ENCODE measurements at regions not wholly inside any gene's neighbourhood (a gene's known extent, or its start where the extent isn't known, plus 50 kb on each side); places are given as distances from the start of the nearest gene placed in this dataset.

GRCh38 chr3:107268469-107268868 is 108.8 kb upstream of the CCDC54 start:
- no peak overlapping the region for H2AFZ ChIP-seq (ENCODE audit: low read length)
- H3K4me2 ChIP-seq (ENCODE audit: low read depth, low read length, poor library complexity, severe bottlenecking), result no peak overlapping the region
- no peaks in the 10 kb centered on the region for H3F3A ChIP-seq (ENCODE audit: low read depth)
- H4K20me1 ChIP-seq (ENCODE audit: insufficient read depth, low read length, poor library complexity, severe bottlenecking), result no peaks in the 10 kb centered on the region
- H3K4me1 ChIP-seq (ENCODE audit: insufficient read depth, low read length, poor library complexity, severe bottlenecking), result peaks cover 5% of the 10 kb centered on the region
- H3K9me2 ChIP-seq (replicated peaks; ENCODE audit: low read depth, low read length), result no peaks in the 10 kb centered on the region
- H3K36me3 ChIP-seq (ENCODE audit: insufficient read depth, low read length), result no peaks in the 10 kb centered on the region
- no peak for TF ChIP-seq EZH2phosphoT487 (IDR thresholded peaks at IDR 0.05; ENCODE audit: borderline replicate concordance)
- no peak for TF ChIP-seq CTCF (conservative IDR thresholded peaks at IDR 0.05; ENCODE audit: low read length)
- H3K9ac ChIP-seq (ENCODE audit: low read depth, low read length, poor library complexity, severe bottlenecking), result no peak overlapping the region
- no peak overlapping the region for H3K4me3 ChIP-seq (ENCODE audit: low read length, poor library complexity, severe bottlenecking)
- H3K79me2 ChIP-seq (ENCODE audit: insufficient read depth, low read length), result no peaks in the 10 kb centered on the region
- no peaks in the 10 kb centered on the region for H3K9me3 ChIP-seq (ENCODE audit: insufficient read depth, low read depth, low read length)
- H3K27me3 ChIP-seq (ENCODE audit: insufficient read depth, low read length, poor library complexity, severe bottlenecking), result no peaks in the 10 kb centered on the region

DNA sequence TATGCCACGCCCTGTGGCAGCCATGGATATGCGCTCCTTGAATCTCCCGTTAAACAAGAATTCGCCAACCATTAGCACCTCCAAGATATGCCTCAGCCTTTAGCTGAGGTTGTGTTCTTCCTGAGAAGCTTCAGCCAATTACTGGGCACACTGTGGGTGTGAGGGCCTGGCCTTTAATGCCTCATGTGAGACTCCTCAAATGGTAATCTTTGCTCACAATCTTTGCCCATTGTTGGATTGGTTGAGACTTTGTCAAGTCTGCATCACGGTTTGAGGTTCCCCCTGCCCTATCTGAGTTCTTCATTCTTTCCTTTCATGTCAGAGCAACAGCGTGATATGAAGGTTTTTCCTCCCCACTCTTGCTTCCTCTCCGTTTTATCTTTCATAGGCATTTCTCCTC is 108.1 kb upstream of the CCDC54 start:
- H3K9me2 ChIP-seq (replicated peaks; ENCODE audit: low read depth, low read length), result no peaks in the 10 kb centered on the region
- no peak overlapping the region for H3K4me2 ChIP-seq (ENCODE audit: low read depth, low read length, poor library complexity, severe bottlenecking)
- H4K20me1 ChIP-seq (ENCODE audit: insufficient read depth, low read length, poor library complexity, severe bottlenecking), result no peaks in the 10 kb centered on the region
- no peak overlapping the region for H3K4me3 ChIP-seq (ENCODE audit: low read length, poor library complexity, severe bottlenecking)
- no peak overlapping the region for H2AFZ ChIP-seq (ENCODE audit: low read length)
- no peaks in the 10 kb centered on the region for H3F3A ChIP-seq (ENCODE audit: low read depth)
- H3K79me2 ChIP-seq (ENCODE audit: insufficient read depth, low read length), result no peaks in the 10 kb centered on the region
- H3K9ac ChIP-seq (ENCODE audit: low read depth, low read length, poor library complexity, severe bottlenecking), result no peak overlapping the region
- peaks cover 5% of the 10 kb centered on the region for H3K4me1 ChIP-seq (ENCODE audit: insufficient read depth, low read length, poor library complexity, severe bottlenecking)
- TF ChIP-seq CTCF (conservative IDR thresholded peaks at IDR 0.05; ENCODE audit: low read length), result no peak
- no peak for TF ChIP-seq EZH2phosphoT487 (IDR thresholded peaks at IDR 0.05; ENCODE audit: borderline replicate concordance)
- H3K9me3 ChIP-seq (ENCODE audit: insufficient read depth, low read depth, low read length), result no peaks in the 10 kb centered on the region
- H3K27me3 ChIP-seq (ENCODE audit: insufficient read depth, low read length, poor library complexity, severe bottlenecking), result no peaks in the 10 kb centered on the region
- H3K36me3 ChIP-seq (ENCODE audit: insufficient read depth, low read length), result no peaks in the 10 kb centered on the region

GRCh38 chr3:107271787-107272387 is 105.4 kb upstream of the CCDC54 start:
- H3K9ac ChIP-seq (ENCODE audit: low read depth, low read length, poor library complexity, severe bottlenecking), result no peak overlapping the region

More at GRCh38 chr3:107271787-107272387, 105.4 kb upstream of the CCDC54 start:
- Histone ChIP-seq H3K9me3 (ENCODE audit: insufficient read depth, low read depth, low read length) (no peaks in the 10 kb centered on the region), H3K4me1 (ENCODE audit: insufficient read depth, low read length, poor library complexity, severe bottlenecking) (peaks cover 5% of the 10 kb centered on the region), H3F3A (ENCODE audit: low read depth) (no peaks in the 10 kb centered on the region), H3K36me3 (ENCODE audit: insufficient read depth, low read length) (no peaks in the 10 kb centered on the region), H3K27me3 (ENCODE audit: insufficient read depth, low read length, poor library complexity, severe bottlenecking) (no peaks in the 10 kb centered on the region), H4K20me1 (ENCODE audit: insufficient read depth, low read length, poor library complexity, severe bottlenecking) (no peaks in the 10 kb centered on the region), H3K79me2 (ENCODE audit: insufficient read depth, low read length) (no peaks in the 10 kb centered on the region), H2AFZ (ENCODE audit: low read length) (no peak overlapping the region), H3K4me3 (ENCODE audit: low read length, poor library complexity, severe bottlenecking) (no peak overlapping the region), H3K9me2 (replicated peaks; ENCODE audit: low read depth, low read length) (no peaks in the 10 kb centered on the region), H3K4me2 (ENCODE audit: low read depth, low read length, poor library complexity, severe bottlenecking) (no peak overlapping the region)
- no peak for TF ChIP-seq EZH2phosphoT487 (IDR thresholded peaks at IDR 0.05; ENCODE audit: borderline replicate concordance)
- peak; percentile 87 for TF ChIP-seq CTCF (conservative IDR thresholded peaks at IDR 0.05; ENCODE audit: low read length)
